GM23338 (cell line): ENCODE measurements at regions not wholly inside any gene's neighbourhood (a gene's known extent, or its start where the extent isn't known, plus 50 kb on each side); places are given as distances from the start of the nearest gene placed in this dataset.

Experiments
- ATAC-seq: fragments of 200-7000 bp; cut with Tn5 transposase; 3 replicates; pipeline ENCODE4 v1.9.1; 2020
- DNase-seq: peaks from one replicate; pipeline ENCODE4 v3.0.0-alpha.2; 2015; ENCODE audit warnings: low spot score
- H2AFZ ChIP-seq: fragments of 200-600 bp; sonication (generic); 2 replicates; pipeline ENCODE4 v1.8.0; 2016; ENCODE audit warnings: antibody characterized with exemption, mild to moderate bottlenecking, moderate library complexity
- H3F3A ChIP-seq: fragments of 200-600 bp; sonication (generic); replicated peaks from 2 replicates; pipeline ENCODE4 v1.8.0; 2017; ENCODE audit warnings: antibody characterized with exemption, mixed run types, low read depth
- H3K27ac ChIP-seq: fragments of 200-600 bp; sonication (generic); 2 replicates; pipeline ENCODE4 v1.6.1; 2016; ENCODE audit warnings: low read depth
- H3K27me3 ChIP-seq: fragments of 200-600 bp; sonication (generic); 2 replicates; pipeline ENCODE4 v1.8.0; 2016; ENCODE audit warnings: mild to moderate bottlenecking, mixed run types, moderate library complexity; ENCODE audit not compliant: insufficient read depth
- H3K36me3 ChIP-seq: fragments of 200-600 bp; sonication (generic); 2 replicates; pipeline ENCODE4 v1.8.0; 2016; ENCODE audit warnings: mild to moderate bottlenecking; ENCODE audit not compliant: insufficient read depth
- H3K4me1 ChIP-seq: fragments of 200-600 bp; sonication (generic); 2 replicates; pipeline ENCODE4 v1.8.0; 2016; ENCODE audit warnings: mild to moderate bottlenecking, moderate library complexity; ENCODE audit not compliant: insufficient read depth
- H3K4me2 ChIP-seq: fragments of 200-600 bp; sonication (generic); 2 replicates; pipeline ENCODE4 v1.7.1; 2017; ENCODE audit warnings: mixed run types
- H3K4me3 ChIP-seq: fragments of 200-600 bp; sonication (generic); 2 replicates; pipeline ENCODE4 v1.6.1; 2016; ENCODE audit warnings: mixed run types
- H3K79me2 ChIP-seq: fragments of 200-600 bp; sonication (generic); replicated peaks from 2 replicates; pipeline ENCODE4 v1.8.0; 2017; ENCODE audit warnings: mild to moderate bottlenecking; ENCODE audit not compliant: insufficient read depth
- H3K9me2 ChIP-seq: fragments of 200-600 bp; sonication (generic); 2 replicates; pipeline ENCODE4 v1.8.0; 2017; ENCODE audit not compliant: insufficient read depth
- H4K20me1 ChIP-seq: fragments of 200-600 bp; sonication (generic); replicated peaks from 2 replicates; pipeline ENCODE4 v1.8.0; 2017; ENCODE audit warnings: mild to moderate bottlenecking; ENCODE audit not compliant: insufficient read depth
- H3K27ac Mint-ChIP-seq: 2 replicates; pipeline ENCODE4 v1.8.0; 2020; ENCODE audit warnings: inconsistent platforms, mild to moderate bottlenecking, moderate library complexity, mixed read lengths
- H3K27me3 Mint-ChIP-seq: 3 replicates; pipeline ENCODE4 v1.8.0; 2022; ENCODE audit warnings: low read depth, mild to moderate bottlenecking, moderate library complexity, mixed read lengths, inconsistent platforms; ENCODE audit not compliant: insufficient read depth, poor library complexity
- H3K36me3 Mint-ChIP-seq: 3 replicates; pipeline ENCODE4 v1.8.0; 2021; ENCODE audit warnings: low read depth, mild to moderate bottlenecking, inconsistent platforms, moderate library complexity, mixed read lengths
- H3K4me1 Mint-ChIP-seq: 3 replicates; pipeline ENCODE4 v1.8.0; 2020; ENCODE audit warnings: mild to moderate bottlenecking, inconsistent platforms, mixed read lengths
- H3K4me3 Mint-ChIP-seq: 3 replicates; pipeline ENCODE4 v1.8.0; 2021; ENCODE audit warnings: moderate library complexity, mild to moderate bottlenecking, inconsistent platforms, mixed read lengths
- H3K9me3 Mint-ChIP-seq: 3 replicates; pipeline ENCODE4 v1.8.0; 2020; ENCODE audit warnings: moderate library complexity, mild to moderate bottlenecking, inconsistent platforms, mixed read lengths
- CTCF ChIP-seq, 2 experiments: fragments of 200-600 bp in 1 of 2; sonication (generic) in 1 of 2; conservative IDR thresholded peaks; 2 replicates each; pipeline versions ENCODE4 v1.5.1 to v1.6.1; 2016 to 2017; ENCODE audit warnings: antibody characterized with exemption in 2 of 2, low read depth in 2 of 2, mild to moderate bottlenecking in 2 of 2, moderate library complexity in 1 of 2
- ETS1 ChIP-seq: IDR thresholded peaks from 2 replicates; pipeline ENCODE4 v1.6.1; 2016; ENCODE audit warnings: antibody characterized with exemption
- EZH2 ChIP-seq: fragments of 200-600 bp; sonication (generic); IDR thresholded peaks from one replicate; pipeline ENCODE4 v1.8.0; 2017; ENCODE audit warnings: antibody characterized with exemption, mild to moderate bottlenecking, low read depth; ENCODE audit not compliant: unreplicated experiment
- EZH2phosphoT487 ChIP-seq: fragments of 200-600 bp; sonication (generic); IDR thresholded peaks from one replicate; pipeline ENCODE4 v1.8.1; 2018; ENCODE audit warnings: antibody characterized with exemption; ENCODE audit not compliant: unreplicated experiment
- JUNB ChIP-seq: IDR thresholded peaks from one replicate; pipeline ENCODE4 v1.6.1; 2016; ENCODE audit warnings: antibody characterized with exemption; ENCODE audit not compliant: unreplicated experiment
- NANOG ChIP-seq: IDR thresholded peaks from 2 replicates; pipeline ENCODE4 v1.6.1; 2016; ENCODE audit warnings: antibody characterized with exemption, borderline replicate concordance
- POLR2AphosphoS5 ChIP-seq: IDR thresholded peaks from 2 replicates; pipeline ENCODE4 v1.6.1; 2016; ENCODE audit warnings: antibody characterized with exemption, low read depth
- STAT1 ChIP-seq: IDR thresholded peaks from one replicate; pipeline ENCODE4 v1.6.1; 2016; ENCODE audit warnings: antibody characterized with exemption; ENCODE audit not compliant: unreplicated experiment
- ZNF331 ChIP-seq: fragments of 250-450 bp; sonication (Bioruptor Pico); IDR thresholded peaks from 2 replicates; pipeline ENCODE4 v1.5.0; 2020; ENCODE audit warnings: low read depth, mild to moderate bottlenecking, moderate library complexity
- ZNF462 ChIP-seq: fragments of 250-450 bp; sonication (Bioruptor Pico); IDR thresholded peaks from 2 replicates; pipeline ENCODE4 v1.5.0; 2020; ENCODE audit warnings: mild to moderate bottlenecking, moderate library complexity

- TF ChIP-seq ZNF462 (CRISPR knock-in tag) (no peak), POLR2AphosphoS5 (no peak), EZH2phosphoT487 (no peak), ZNF331 (no peak), STAT1 (no peak), JUNB (no peak), ETS1 (no peak), NANOG (no peak)
These were observed 281.5 kb upstream of the ADGRL4 start (continued) for GRCh38 chr1:79287982-79288381.

- no peaks in the 10 kb centered on the region for H3K4me1 Mint-ChIP-seq
- no peaks in the 10 kb centered on the region for H4K20me1 ChIP-seq
These were observed 279.1 kb upstream of the ADGRL4 start for GRCh38 chr1:79285667-79286066.

More at GRCh38 chr1:79285667-79286066, 279.1 kb upstream of the ADGRL4 start:
- no peaks in the 10 kb centered on the region for H3K27me3 Mint-ChIP-seq
- Histone ChIP-seq H3K27me3 (no peaks in the 10 kb centered on the region), H3K79me2 (no peaks in the 10 kb centered on the region), H3K4me1 (no peaks in the 10 kb centered on the region), H3K4me3 (no peak overlapping the region), H3K27ac (no peak overlapping the region), H3K4me2 (no peak overlapping the region), H3F3A (no peaks in the 10 kb centered on the region), H3K9me2 (no peaks in the 10 kb centered on the region), H2AFZ (no peak overlapping the region), H3K36me3 (no peaks in the 10 kb centered on the region)
- TF ChIP-seq EZH2 = no peak
- no peak for TF ChIP-seq EZH2phosphoT487
- TF ChIP-seq POLR2AphosphoS5 = no peak
- no peak for TF ChIP-seq CTCF (conservative IDR thresholded peaks at IDR 0.05; ENCODE audit: low read depth in 2 of 2)
- TF ChIP-seq STAT1 = no peak
- TF ChIP-seq NANOG = no peak
- H3K9me3 Mint-ChIP-seq = no peaks in the 10 kb centered on the region
- ATAC-seq (no peak), DNase-seq (no peak)
- no peak overlapping the region for H3K27ac Mint-ChIP-seq
- no peak overlapping the region for H3K4me3 Mint-ChIP-seq
- H3K36me3 Mint-ChIP-seq = no peaks in the 10 kb centered on the region
